ENCODE measurements at regions not wholly inside any gene's neighbourhood (a gene's known extent, or its start where the extent isn't known, plus 50 kb on each side); places are given as distances from the start of the nearest gene placed in this dataset.

DNA sequence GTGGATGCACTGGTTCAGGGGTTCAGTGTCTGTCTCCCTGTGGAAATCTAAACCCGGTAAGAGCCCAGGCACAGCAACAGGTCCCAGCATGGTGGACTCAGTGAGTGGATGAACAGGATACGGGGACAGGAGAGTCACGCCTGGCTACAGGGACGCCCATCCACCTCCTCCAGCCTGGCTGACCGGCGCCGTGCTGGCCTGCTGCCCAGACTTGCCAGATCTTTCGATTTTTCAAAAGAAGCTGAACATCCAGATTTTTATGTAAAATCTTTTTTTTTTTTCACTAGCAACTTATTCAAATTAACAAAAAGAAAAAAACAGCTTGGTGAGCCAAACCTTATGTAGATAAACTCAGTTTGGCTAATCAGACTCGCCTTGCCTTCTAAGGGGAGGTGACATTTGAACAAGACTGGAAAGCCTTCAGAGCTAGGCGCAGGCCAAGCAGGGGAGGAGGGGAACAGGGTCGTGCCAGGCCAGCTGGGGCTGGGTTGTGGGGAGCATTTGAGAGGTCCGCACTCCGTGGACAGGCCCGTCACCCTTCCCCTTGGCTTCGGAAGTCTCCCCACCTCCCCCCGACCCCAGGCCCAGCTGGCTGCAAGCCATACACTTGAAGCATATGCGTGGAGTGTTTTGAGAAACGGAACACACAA, 87.8 kb upstream of the NCOR2 start:
- ATAC-seq (ENCODE audit: low read depth) (no peak), DNase-seq (no peak)
- Mint-ChIP-seq H3K4me1 (no peaks in the 10 kb centered on the region), H3K27ac (no peak overlapping the region), H3K4me3 (no peak overlapping the region), H3K27me3 (peaks cover 21% of the 10 kb centered on the region), H3K36me3 (ENCODE audit: low read depth) (no peaks in the 10 kb centered on the region), H3K9me3 (no peaks in the 10 kb centered on the region)
- ChIA-PET POLR2A (no interaction called here), CTCF (interaction anchor here (0.7 kb wide), 1 partner anchor 335 kb away, joined by 3 read pairs; no protein-coding TSS in a partner anchor)
- TF ChIP-seq, protein P1, sequence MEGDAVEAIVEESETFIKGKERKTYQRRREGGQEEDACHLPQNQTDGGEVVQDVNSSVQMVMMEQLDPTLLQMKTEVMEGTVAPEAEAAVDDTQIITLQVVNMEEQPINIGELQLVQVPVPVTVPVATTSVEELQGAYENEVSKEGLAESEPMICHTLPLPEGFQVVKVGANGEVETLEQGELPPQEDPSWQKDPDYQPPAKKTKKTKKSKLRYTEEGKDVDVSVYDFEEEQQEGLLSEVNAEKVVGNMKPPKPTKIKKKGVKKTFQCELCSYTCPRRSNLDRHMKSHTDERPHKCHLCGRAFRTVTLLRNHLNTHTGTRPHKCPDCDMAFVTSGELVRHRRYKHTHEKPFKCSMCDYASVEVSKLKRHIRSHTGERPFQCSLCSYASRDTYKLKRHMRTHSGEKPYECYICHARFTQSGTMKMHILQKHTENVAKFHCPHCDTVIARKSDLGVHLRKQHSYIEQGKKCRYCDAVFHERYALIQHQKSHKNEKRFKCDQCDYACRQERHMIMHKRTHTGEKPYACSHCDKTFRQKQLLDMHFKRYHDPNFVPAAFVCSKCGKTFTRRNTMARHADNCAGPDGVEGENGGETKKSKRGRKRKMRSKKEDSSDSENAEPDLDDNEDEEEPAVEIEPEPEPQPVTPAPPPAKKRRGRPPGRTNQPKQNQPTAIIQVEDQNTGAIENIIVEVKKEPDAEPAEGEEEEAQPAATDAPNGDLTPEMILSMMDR (IDR thresholded peaks at IDR 0.05): no peak
- intact Hi-C loops (cut with micrococcal nuclease): no loop called here

DNA sequence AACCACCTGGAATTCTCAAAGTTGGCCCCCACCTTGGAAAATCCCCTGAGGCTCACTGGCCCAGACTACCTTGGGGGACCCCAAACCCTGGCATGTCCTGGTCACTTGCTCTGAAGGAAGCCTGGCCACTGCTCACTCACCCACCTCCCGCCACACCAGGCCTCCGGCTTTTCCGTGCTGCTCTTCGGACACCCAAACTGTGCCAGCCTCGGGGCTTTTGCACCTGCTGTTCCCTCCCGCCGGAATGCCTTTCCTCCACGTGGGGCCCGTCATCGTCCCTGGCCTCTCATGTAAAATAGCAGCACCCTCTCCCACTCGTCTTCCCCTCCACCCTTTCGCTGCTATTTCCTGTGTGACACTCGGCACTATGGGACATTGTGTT, 87.2 kb upstream of the NCOR2 start:
- CTCF ChIA-PET: no interaction called here

DNA sequence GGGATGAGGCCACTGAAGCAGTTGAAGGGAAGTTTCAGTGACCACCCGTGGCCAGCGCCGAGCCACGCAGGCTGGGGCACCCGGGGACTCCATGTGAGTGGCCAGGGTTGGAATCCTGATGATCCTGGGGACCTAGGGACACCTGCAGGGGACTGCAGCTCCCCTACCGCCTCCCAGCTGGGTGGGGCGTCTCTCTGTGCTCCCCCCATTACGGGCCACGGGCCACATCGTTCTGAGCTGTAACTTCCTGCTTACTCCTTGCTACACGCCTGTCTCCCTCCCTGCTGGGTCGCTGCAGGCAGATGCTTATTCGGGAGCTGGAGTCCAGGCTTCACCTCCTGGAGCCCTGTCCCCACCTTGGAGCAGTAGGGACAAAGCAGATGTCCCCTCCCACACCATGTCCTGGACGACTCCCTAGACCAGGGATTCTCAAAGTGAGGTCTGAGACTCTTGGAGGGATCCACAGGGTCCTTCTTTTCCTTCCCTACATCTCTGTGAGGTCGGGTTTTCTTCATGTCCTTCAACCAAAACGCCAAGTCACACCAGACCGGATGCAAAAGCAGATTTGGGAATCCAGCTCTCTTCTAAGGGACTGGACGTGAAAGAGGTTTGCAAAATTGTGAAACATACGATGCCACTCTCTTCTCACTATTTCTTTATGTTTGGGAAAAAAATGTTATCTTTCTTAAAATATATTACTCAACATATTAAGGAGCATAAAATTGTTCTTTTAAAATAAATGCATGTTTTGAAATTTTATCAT, 85.9 kb upstream of the NCOR2 start:
- ChIA-PET CTCF (no interaction called here), POLR2A (no interaction called here)
- Mint-ChIP-seq H3K9me3 (peaks cover 7% of the 10 kb centered on the region), H3K27ac (no peak overlapping the region), H3K27me3 (peaks cover 21% of the 10 kb centered on the region), H3K4me1 (no peaks in the 10 kb centered on the region), H3K4me3 (no peak overlapping the region), H3K36me3 (ENCODE audit: low read depth) (no peaks in the 10 kb centered on the region)
- no peak for ATAC-seq (ENCODE audit: low read depth)
- TF ChIP-seq, protein P1 (IDR thresholded peaks at IDR 0.05): no peak
- intact Hi-C loops (cut with micrococcal nuclease): no loop called here
- no peak for DNase-seq

More for the DNA sequence above, 87.2 kb upstream of the NCOR2 start:
- DNase-seq (no peak), ATAC-seq (ENCODE audit: low read depth) (no peak)
- Mint-ChIP-seq H3K36me3 (ENCODE audit: low read depth) (no peaks in the 10 kb centered on the region), H3K4me1 (no peaks in the 10 kb centered on the region), H3K27ac (no peak overlapping the region), H3K27me3 (peaks cover 21% of the 10 kb centered on the region), H3K9me3 (no peaks in the 10 kb centered on the region), H3K4me3 (no peak overlapping the region)
- TF ChIP-seq, protein P1 (IDR thresholded peaks at IDR 0.05): no peak
- POLR2A ChIA-PET: no interaction called here
- intact Hi-C loops (cut with micrococcal nuclease): no loop called here

DNA sequence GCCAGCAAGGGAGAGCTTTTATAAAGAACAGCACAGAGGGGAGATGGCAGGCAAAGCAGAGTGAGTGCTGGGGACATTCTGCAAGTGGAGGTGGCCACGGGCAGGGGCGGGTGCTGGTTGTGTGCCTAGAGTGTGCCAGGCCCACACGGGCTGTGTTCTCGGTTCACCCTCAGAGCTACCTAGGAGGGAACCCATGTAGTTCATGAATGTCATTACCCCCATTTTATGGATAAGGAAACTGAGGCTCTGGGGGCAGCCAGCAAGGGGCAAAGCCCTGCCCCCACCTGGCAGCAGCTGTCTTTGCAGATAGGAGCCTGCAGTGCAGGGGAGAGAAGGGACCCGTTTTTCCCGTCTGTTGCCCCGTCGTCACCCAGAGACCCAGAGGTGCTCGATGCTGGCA, 85.2 kb upstream of the NCOR2 start:
- ATAC-seq (ENCODE audit: low read depth): no peak
- ChIA-PET POLR2A (no interaction called here), CTCF (no interaction called here)
- Mint-ChIP-seq H3K27me3 (peaks cover 22% of the 10 kb centered on the region), H3K36me3 (ENCODE audit: low read depth) (no peaks in the 10 kb centered on the region), H3K9me3 (peaks cover 10% of the 10 kb centered on the region), H3K27ac (no peak overlapping the region), H3K4me3 (no peak overlapping the region), H3K4me1 (peaks cover under 1% of the 10 kb centered on the region)
- intact Hi-C loops (cut with micrococcal nuclease): no loop called here
- DNase-seq: no peak
- TF ChIP-seq, protein P1 (IDR thresholded peaks at IDR 0.05): no peak

DNA sequence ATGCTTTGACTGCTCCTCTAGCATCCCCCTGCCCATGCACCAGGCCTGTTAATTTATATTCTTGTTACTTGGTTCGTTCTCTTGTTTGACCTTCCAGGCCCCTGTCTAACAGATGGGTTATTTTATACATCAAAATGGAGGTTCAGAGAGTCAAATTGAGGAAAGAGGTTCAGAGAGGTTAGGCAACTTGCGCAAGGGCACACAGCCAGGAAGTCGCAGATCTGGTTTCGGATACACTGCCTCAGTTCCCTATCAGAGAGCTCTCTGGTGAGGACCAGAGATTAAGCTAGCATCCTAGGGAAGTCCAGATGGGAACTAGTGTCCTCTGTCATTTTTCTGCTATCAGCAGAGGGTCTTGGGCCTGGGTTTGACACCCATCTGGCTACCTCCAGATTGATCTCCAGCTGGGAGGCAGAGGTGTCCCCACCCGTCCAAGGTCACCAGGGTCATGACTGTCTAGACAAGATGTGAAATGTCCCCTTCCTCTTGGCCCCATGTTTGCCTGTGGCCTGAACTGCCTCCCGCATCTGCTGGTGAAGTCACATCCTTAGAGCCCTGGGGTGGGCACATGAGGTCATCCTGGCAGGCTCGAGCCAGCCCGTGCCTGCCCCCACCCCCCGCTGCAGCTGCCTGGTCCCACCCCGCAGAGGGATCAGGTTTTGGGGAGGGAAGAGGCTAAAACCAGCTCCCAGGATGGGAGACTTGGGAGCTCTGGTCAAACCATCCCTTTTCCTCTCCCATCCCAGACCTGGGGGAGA, 84.3 kb upstream of the NCOR2 start:
- peaks cover 11% of the 10 kb centered on the region for H3K9me3 Mint-ChIP-seq
- ATAC-seq (ENCODE audit: low read depth): no peak
- intact Hi-C loops (cut with micrococcal nuclease): no loop called here
- no peak overlapping the region for H3K4me3 Mint-ChIP-seq
- peaks cover 5% of the 10 kb centered on the region for H3K4me1 Mint-ChIP-seq
- no peak overlapping the region for H3K27ac Mint-ChIP-seq
- peaks cover 24% of the 10 kb centered on the region for H3K27me3 Mint-ChIP-seq
- no peak for DNase-seq
- TF ChIP-seq, protein P1 (IDR thresholded peaks at IDR 0.05): no peak
- POLR2A ChIA-PET: interaction anchor here (0.5 kb wide), 1 partner anchor 213 kb away, joined by 5 read pairs; no protein-coding TSS in a partner anchor
- no peaks in the 10 kb centered on the region for H3K36me3 Mint-ChIP-seq (ENCODE audit: low read depth)
- CTCF ChIA-PET: no interaction called here

Data from activated B cell treated with CpG ODN at 0.5 μM for 24 hours (primary cell).